ENCODE measurements at regions not wholly inside any gene's neighbourhood (a gene's known extent, or its start where the extent isn't known, plus 50 kb on each side); places are given as distances from the start of the nearest gene placed in this dataset.
"Not testable (repeated sequence)": the region's sequence is repeated elsewhere in the genome, so short reads cannot be mapped to it uniquely, and the experiment has no call there.

DNA sequence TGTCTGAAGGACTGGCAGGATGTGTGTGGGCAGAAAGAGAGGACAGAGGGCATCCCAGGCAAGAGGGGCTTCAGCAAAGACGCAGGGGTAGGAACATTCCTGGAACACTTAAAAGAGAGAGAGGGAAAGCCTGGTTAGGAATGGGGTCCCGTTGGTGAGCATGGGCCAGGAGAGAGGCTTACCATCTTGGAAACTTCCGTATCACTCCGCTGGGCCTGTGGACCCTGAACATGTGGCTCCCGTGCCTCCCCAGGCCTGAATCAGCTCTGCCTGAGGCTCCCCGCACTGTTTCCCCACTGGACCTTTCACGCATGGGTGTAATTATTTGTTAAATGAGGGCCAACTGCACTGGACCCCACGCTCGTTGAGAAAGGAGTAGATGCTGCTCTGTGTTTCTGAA, 191.1 kb upstream of the GLI2 start:
- Histone ChIP-seq H3K36me3 (no peaks in the 10 kb centered on the region), H3K9me3 (replicated peaks) (no peaks in the 10 kb centered on the region), H3K27me3 (ENCODE audit: low read depth) (peaks cover 2% of the 10 kb centered on the region), H3K4me3 (no peak overlapping the region), H3K27ac (replicated peaks) (no peak overlapping the region), H3K4me1 (peaks cover 62% of the 10 kb centered on the region)
- DNase-seq = no peak
- intact Hi-C loops (cut with micrococcal nuclease) = no loop called here
- TF ChIP-seq, protein P1, sequence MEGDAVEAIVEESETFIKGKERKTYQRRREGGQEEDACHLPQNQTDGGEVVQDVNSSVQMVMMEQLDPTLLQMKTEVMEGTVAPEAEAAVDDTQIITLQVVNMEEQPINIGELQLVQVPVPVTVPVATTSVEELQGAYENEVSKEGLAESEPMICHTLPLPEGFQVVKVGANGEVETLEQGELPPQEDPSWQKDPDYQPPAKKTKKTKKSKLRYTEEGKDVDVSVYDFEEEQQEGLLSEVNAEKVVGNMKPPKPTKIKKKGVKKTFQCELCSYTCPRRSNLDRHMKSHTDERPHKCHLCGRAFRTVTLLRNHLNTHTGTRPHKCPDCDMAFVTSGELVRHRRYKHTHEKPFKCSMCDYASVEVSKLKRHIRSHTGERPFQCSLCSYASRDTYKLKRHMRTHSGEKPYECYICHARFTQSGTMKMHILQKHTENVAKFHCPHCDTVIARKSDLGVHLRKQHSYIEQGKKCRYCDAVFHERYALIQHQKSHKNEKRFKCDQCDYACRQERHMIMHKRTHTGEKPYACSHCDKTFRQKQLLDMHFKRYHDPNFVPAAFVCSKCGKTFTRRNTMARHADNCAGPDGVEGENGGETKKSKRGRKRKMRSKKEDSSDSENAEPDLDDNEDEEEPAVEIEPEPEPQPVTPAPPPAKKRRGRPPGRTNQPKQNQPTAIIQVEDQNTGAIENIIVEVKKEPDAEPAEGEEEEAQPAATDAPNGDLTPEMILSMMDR (IDR thresholded peaks at IDR 0.05; ENCODE audit: borderline replicate concordance) = no peak

DNA sequence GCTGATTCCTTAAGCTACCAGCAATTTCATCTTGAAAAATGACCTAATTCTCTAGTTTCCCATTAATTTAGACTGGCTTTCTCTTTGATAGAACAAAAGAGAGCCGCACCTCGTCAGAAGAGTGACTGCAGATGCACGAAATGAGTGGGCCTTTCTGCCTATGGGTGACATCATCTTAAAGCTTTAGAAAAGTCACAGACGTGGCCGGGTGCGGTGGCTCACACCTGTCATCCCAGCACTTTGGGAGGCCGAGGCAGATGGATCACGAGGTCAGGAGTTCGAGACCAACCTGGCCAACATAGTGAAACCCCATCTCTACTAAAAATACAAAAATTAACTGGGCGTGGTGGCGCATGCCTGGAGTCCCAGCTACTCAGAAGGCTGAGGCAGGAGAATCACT, 190.7 kb upstream of the GLI2 start:
- H3K27ac ChIP-seq (replicated peaks); H3K27me3 ChIP-seq (ENCODE audit: low read depth); DNase-seq; H3K4me3 ChIP-seq; intact Hi-C loops (cut with micrococcal nuclease); H3K36me3 ChIP-seq; H3K9me3 ChIP-seq (replicated peaks): not testable (repeated sequence)
- H3K4me1 ChIP-seq = peaks cover 62% of the 10 kb centered on the region

DNA sequence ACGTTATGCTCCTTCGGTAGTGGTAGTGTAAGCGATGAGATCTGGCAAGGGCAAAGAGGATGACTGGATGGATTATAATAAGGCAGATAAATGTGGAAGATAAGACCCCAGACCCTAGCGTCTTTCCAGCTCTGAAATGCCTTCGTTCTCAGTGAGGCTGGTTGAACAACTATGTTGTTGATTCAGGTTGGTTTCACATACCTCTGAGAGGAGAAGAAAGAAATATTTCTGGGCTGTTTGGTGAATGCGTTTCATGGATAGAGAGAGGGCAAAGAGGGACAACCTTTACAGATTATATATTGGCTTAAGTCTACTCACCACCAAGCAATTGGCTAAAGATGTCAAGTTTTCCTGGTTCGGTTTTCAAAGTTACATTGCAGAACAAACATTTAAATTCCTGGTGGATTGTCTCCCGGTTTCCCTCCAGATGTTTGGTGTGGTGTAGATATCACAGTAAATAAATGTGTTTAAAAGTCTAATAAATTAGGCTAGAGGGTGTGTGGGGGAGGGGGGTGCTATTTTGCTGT, 190.1 kb upstream of the GLI2 start:
- TF ChIP-seq, protein P1 (IDR thresholded peaks at IDR 0.05; ENCODE audit: borderline replicate concordance) = no peak
- H3K27me3 ChIP-seq (ENCODE audit: low read depth) = no peaks in the 10 kb centered on the region
- intact Hi-C loops (cut with micrococcal nuclease) = no loop called here
- no peaks in the 10 kb centered on the region for H3K36me3 ChIP-seq
- H3K27ac ChIP-seq (replicated peaks) = no peak overlapping the region
- peaks cover 62% of the 10 kb centered on the region for H3K4me1 ChIP-seq
- H3K4me3 ChIP-seq = no peak overlapping the region
- no peaks in the 10 kb centered on the region for H3K9me3 ChIP-seq (replicated peaks)
- DNase-seq = no peak

DNA sequence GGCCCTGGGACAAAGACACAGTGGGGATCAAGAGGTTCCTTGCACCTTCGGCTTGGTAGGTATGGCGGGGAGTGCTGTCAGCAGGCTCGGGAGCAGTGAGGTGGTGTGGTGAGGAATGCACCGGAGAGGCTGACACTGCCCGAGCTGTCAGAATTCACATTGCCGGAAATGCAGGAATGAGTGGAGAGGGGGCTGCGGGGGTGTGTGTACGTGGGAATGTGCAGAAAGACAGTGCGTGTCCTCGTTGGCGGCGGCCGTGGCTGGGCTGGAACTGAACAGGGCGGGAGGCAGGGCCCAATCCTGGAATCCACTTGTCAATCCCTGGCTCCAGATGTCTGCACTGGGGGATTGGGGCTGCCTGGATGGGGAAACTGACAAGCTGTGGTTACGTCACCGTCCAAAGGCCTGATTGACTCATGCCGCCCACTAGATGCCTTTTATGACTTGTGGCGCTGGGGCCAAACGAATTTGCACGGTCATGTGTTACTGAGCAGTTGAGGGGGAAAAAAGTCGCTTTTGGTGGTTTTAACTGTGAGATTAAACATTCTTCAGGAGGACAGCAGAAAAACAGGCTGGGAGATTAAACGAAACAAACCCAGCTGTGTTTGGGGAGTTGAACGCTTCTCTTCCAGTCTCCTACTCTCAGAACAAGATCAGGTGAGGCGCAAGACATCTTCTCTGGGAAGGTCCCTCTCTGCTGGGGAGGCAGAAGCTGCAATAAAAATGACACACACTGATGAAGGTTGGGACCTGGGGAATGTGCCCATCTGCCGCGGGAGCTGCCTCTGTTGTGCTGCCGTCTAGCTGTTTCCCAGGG, 189.4 kb upstream of the GLI2 start:
- TF ChIP-seq, protein P1 (IDR thresholded peaks at IDR 0.05; ENCODE audit: borderline replicate concordance) = no peak

DNA sequence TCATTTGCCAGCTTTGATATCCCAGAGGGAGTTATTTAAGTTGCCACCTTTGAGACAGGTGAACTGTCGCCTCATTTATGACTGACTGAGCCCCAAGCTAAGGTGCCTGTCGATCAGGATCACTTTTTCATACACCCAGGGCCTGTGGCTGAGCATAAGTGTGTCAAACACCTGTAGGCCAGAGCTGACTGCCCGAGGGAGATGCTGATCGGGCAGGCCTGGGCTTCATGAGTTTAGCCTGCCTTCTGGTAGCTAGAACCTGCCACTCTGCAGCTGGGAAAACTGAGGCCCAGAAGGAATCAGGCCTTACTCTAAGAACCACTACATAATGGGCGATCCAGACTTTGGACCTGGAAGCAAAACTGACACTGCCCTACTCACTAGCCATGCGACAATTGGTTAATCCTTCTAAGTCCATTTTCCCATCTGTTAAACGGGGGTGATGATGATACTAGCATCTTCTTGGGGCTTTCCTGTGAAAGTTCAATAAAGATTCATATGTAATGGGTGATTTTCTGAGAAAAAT, 188.7 kb upstream of the GLI2 start:
- Histone ChIP-seq H3K27ac (replicated peaks) (peak overlapping the region; percentile 72), H3K36me3 (no peaks in the 10 kb centered on the region), H3K4me3 (no peak overlapping the region), H3K4me1 (peaks cover 64% of the 10 kb centered on the region), H3K27me3 (ENCODE audit: low read depth) (no peaks in the 10 kb centered on the region), H3K9me3 (replicated peaks) (no peaks in the 10 kb centered on the region)
- no peak for DNase-seq
- intact Hi-C loops (cut with micrococcal nuclease) = no loop called here
- TF ChIP-seq, protein P1 (IDR thresholded peaks at IDR 0.05; ENCODE audit: borderline replicate concordance) = no peak

More for the DNA sequence above, 189.4 kb upstream of the GLI2 start:
- H3K27me3 ChIP-seq (ENCODE audit: low read depth) = no peaks in the 10 kb centered on the region
- DNase-seq = peak; percentile 63
- H3K27ac ChIP-seq (replicated peaks) = peak overlapping the region; percentile 72
- no peaks in the 10 kb centered on the region for H3K9me3 ChIP-seq (replicated peaks)
- no peak overlapping the region for H3K4me3 ChIP-seq
- peaks cover 62% of the 10 kb centered on the region for H3K4me1 ChIP-seq
- H3K36me3 ChIP-seq = no peaks in the 10 kb centered on the region
- intact Hi-C loops (cut with micrococcal nuclease) = no loop called here

DNA sequence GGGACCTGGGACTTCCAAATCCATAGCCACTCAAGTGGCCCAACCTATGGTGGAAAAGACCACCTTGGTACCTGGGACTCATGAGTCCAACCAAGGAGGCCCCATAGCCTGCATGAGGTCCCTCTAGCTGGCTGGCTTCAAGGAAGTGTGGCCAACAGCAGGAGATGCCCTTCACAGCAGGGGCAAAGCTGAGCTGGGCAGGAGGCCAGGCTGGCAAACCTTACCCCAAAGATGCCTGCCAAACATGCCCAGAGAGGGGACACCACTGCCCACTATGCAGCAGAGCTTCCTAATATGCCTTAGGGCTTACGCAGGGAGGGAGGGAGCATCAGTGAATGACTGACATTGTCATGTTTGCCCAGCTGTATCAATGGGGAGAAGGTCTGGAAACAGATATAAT, 188.0 kb upstream of the GLI2 start:
- no peaks in the 10 kb centered on the region for H3K9me3 ChIP-seq (replicated peaks)
- H3K4me3 ChIP-seq = no peak overlapping the region
- no peaks in the 10 kb centered on the region for H3K27me3 ChIP-seq (ENCODE audit: low read depth)
- intact Hi-C loops (cut with micrococcal nuclease) = no loop called here
- H3K36me3 ChIP-seq = no peaks in the 10 kb centered on the region
- H3K27ac ChIP-seq (replicated peaks) = peak overlapping the region; percentile 72
- peaks cover 71% of the 10 kb centered on the region for H3K4me1 ChIP-seq
- TF ChIP-seq, protein P1 (IDR thresholded peaks at IDR 0.05; ENCODE audit: borderline replicate concordance) = no peak
- peak; percentile 63 for DNase-seq

All from left ventricle myocardium inferior (tissue), 1 donor.